Astrocyte (in vitro differentiated cells and primary cell): ENCODE measurements at regions not wholly inside any gene's neighbourhood (a gene's known extent, or its start where the extent isn't known, plus 50 kb on each side); places are given as distances from the start of the nearest gene placed in this dataset.

Source experiments
- CTCF ChIP-seq: IDR thresholded peaks from 2 replicates; pipeline ENCODE4 v1.5.1; 2011; ENCODE audit warnings: low read depth, mild to moderate bottlenecking, inconsistent platforms, low read length, moderate library complexity; ENCODE audit not compliant: insufficient read depth
- EZH2 ChIP-seq: IDR thresholded peaks from 2 replicates; pipeline ENCODE4 v1.6.1; 2012; ENCODE audit warnings: mild to moderate bottlenecking, low read length, inconsistent platforms; ENCODE audit not compliant: insufficient read depth

GRCh38 chr3:146308222-146308621 is 57.3 kb upstream of the PLSCR4 start:
- no peak for TF ChIP-seq CTCF
- no peak for TF ChIP-seq EZH2
